Peyer's patch (tissue), 4 donors: ENCODE measurements at regions not wholly inside any gene's neighbourhood (a gene's known extent, or its start where the extent isn't known, plus 50 kb on each side); places are given as distances from the start of the nearest gene placed in this dataset.
"Not testable (repeated sequence)": the region's sequence is repeated elsewhere in the genome, so short reads cannot be mapped to it uniquely, and the experiment has no call there.

Experiments
- DNase-seq, 3 donors: peaks; one replicate each; pipeline ENCODE4 v3.0.0-alpha.2; 2017 to 2019
- H3K27ac ChIP-seq, 4 donors: fragments of 200-600 bp; sonication (generic); one replicate each; pipeline ENCODE4 v1.5.1; 2016 to 2019
- H3K27me3 ChIP-seq, 2 donors: fragments of 200-600 bp; sonication (generic); one replicate each; pipeline ENCODE4 v1.5.1; 2019
- H3K36me3 ChIP-seq, 3 donors: fragments of 200-600 bp; sonication (generic); one replicate each; pipeline ENCODE4 v1.5.1; 2016 to 2019
- H3K4me1 ChIP-seq, 4 donors: fragments of 200-600 bp; sonication (generic); one replicate each; pipeline ENCODE4 v1.5.1; 2016 to 2019
- H3K4me3 ChIP-seq, 4 donors: fragments of 200-600 bp; sonication (generic); 1 replicate in 3 of 4; 2 replicates in 1 of 4; pipeline ENCODE4 v1.5.1; 2016 to 2019; ENCODE audit warnings: mild to moderate bottlenecking in 1 of 4
- H3K9me3 ChIP-seq, 4 donors: fragments of 200-600 bp; sonication (generic); one replicate each; pipeline ENCODE4 v1.5.1; 2016 to 2019; ENCODE audit warnings: mild to moderate bottlenecking in 1 of 4
- CTCF ChIP-seq, 6 experiments: fragments of 450-650 bp in 4 of 6; fragments of 200-600 bp in 2 of 6; sonication (generic) in 1 of 6; IDR thresholded peaks; one replicate each; pipeline ENCODE4 v1.5.1; 2017 to 2019; ENCODE audit warnings: antibody characterized with exemption in 6 of 6, mild to moderate bottlenecking in 3 of 6, moderate library complexity in 1 of 6
- POLR2A ChIP-seq, 2 donors: fragments of 450-650 bp; IDR thresholded peaks; one replicate each; pipeline ENCODE4 v1.5.1; 2017; ENCODE audit warnings: antibody characterized with exemption in 2 of 2, mild to moderate bottlenecking in 2 of 2, moderate library complexity in 2 of 2

- Histone ChIP-seq H3K36me3 (no peaks in the 10 kb centered on the region), H3K4me3 (no peak overlapping the region), H3K27ac (no peak overlapping the region), H3K27me3 (no peaks in the 10 kb centered on the region), H3K9me3 (no peaks in the 10 kb centered on the region), H3K4me1 (no peaks in the 10 kb centered on the region)
- no peak for TF ChIP-seq CTCF (IDR thresholded peaks at IDR 0.05)
- no peak for TF ChIP-seq POLR2A (IDR thresholded peaks at IDR 0.05)
- no peak for DNase-seq
Measured at GRCh38 chr3:191644291-191644690, 183.3 kb downstream of the PYDC2 start.

DNA sequence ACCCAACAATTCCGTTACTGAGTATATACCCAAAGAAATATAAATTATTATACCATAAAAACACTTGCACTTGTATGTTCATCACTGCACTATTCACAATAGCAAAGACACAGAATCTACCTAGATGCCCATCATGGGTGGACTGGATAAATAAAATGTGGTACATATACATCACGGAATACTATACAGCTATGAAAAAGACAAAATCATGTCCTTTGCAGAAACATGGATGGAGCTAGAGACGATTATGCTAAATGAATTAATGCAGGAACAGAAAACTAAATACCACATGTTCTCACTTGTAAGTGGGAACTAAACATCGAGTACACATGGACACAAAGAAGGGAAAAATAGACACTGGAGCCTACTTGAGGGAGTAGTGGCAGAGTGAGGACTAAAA is 185.3 kb downstream of the PYDC2 start:
- Histone ChIP-seq H3K27me3 (no peaks in the 10 kb centered on the region), H3K4me1 (no peaks in the 10 kb centered on the region), H3K36me3 (no peaks in the 10 kb centered on the region), H3K27ac (no peak overlapping the region), H3K9me3 (peaks cover 0 to 6% (median 0%) of the 10 kb centered on the region in 4 donors), H3K4me3 (no peak overlapping the region)
- TF ChIP-seq POLR2A (IDR thresholded peaks at IDR 0.05) (no peak), CTCF (IDR thresholded peaks at IDR 0.05) (no peak)
- DNase-seq = no peak

DNA sequence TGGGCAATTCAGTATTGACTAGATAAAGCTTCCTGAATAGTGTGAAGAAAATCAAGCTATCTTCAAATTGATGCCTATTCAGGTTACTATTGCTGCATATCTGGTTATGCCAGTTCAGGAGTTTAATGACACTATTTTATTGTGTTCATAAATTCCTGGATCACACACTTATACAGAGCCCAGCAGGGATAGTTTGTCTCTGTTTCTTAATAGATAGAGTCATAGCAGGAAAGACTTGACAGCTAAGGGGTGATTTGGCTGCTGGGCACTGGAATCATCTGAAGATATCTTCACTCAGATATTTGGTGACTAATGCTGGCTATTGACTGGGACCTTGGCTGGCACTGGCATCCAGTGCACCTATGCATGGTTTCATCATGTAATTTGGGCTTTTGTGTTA is 187.8 kb downstream of the PYDC2 start:
- H3K27ac ChIP-seq = no peak overlapping the region
- H3K27me3 ChIP-seq = no peaks in the 10 kb centered on the region
- TF ChIP-seq POLR2A (IDR thresholded peaks at IDR 0.05) (no peak), CTCF (IDR thresholded peaks at IDR 0.05) (no peak)
- DNase-seq = no peak
- H3K4me1 ChIP-seq = no peaks in the 10 kb centered on the region
- H3K9me3 ChIP-seq = peaks cover 0 to 6% (median 0%) of the 10 kb centered on the region in 4 donors
- no peak overlapping the region for H3K4me3 ChIP-seq
- no peaks in the 10 kb centered on the region for H3K36me3 ChIP-seq

GRCh38 chr3:191649626-191650025 is 188.7 kb downstream of the PYDC2 start:
- no peak overlapping the region for H3K27ac ChIP-seq
- no peaks in the 10 kb centered on the region for H3K4me1 ChIP-seq
- H3K36me3 ChIP-seq = no peaks in the 10 kb centered on the region
- no peak for DNase-seq
- peaks cover 0 to 6% (median 0%) of the 10 kb centered on the region in 4 donors for H3K9me3 ChIP-seq
- TF ChIP-seq CTCF (IDR thresholded peaks at IDR 0.05) = no peak
- no peak for TF ChIP-seq POLR2A (IDR thresholded peaks at IDR 0.05)
- H3K4me3 ChIP-seq = no peak overlapping the region
- no peaks in the 10 kb centered on the region for H3K27me3 ChIP-seq

GRCh38 chr3:191658781-191659419 is 197.9 kb downstream of the PYDC2 start:
- not testable (repeated sequence) for H3K36me3 ChIP-seq, H3K4me3 ChIP-seq, H3K9me3 ChIP-seq, H3K27me3 ChIP-seq, DNase-seq, H3K4me1 ChIP-seq, H3K27ac ChIP-seq

DNA sequence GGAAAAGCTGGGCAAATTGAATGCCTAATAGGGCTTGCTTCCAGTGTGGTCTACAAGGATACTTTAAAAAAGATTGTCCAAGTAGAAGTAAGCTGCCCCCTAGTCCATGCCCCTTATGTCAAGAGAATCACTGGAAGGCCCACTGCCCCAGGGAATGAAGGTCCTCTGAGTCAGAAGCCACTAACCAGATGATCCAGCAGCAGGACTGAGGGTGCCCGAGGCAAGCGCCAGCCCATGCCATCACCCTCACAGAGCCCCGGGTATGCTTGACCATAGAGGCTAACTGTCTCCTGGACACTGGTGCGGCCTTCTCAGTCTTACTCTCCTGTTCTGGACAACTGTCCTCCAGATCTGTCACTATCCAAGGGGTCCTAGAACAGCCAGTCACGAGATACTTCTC is 201.2 kb downstream of the PYDC2 start:
- H3K36me3 ChIP-seq, H3K9me3 ChIP-seq, H3K27me3 ChIP-seq, H3K4me1 ChIP-seq, H3K4me3 ChIP-seq, DNase-seq, H3K27ac ChIP-seq: not testable (repeated sequence)

GRCh38 chr3:191680989-191681597 is 220.1 kb downstream of the PYDC2 start:
- TF ChIP-seq CTCF (IDR thresholded peaks at IDR 0.05) (no peak), POLR2A (IDR thresholded peaks at IDR 0.05) (no peak)
- no peaks in the 10 kb centered on the region for H3K4me1 ChIP-seq
- DNase-seq = no peak

More at GRCh38 chr3:191680989-191681597, 220.1 kb downstream of the PYDC2 start:
- Histone ChIP-seq H3K36me3 (no peaks in the 10 kb centered on the region), H3K9me3 (no peaks in the 10 kb centered on the region), H3K4me3 (no peak overlapping the region), H3K27ac (no peak overlapping the region), H3K27me3 (no peaks in the 10 kb centered on the region)
